GM18499 (cell line): ENCODE measurements at regions not wholly inside any gene's neighbourhood (a gene's known extent, or its start where the extent isn't known, plus 50 kb on each side); places are given as distances from the start of the nearest gene placed in this dataset.

Experiments used
- ATAC-seq: cut with Tn5 transposase; IDR thresholded peaks from one replicate; pipeline ENCODE4 v1.9.1; 2021; ENCODE audit warnings: moderate number of reproducible peaks; ENCODE audit not compliant: insufficient read depth, unreplicated experiment

DNA sequence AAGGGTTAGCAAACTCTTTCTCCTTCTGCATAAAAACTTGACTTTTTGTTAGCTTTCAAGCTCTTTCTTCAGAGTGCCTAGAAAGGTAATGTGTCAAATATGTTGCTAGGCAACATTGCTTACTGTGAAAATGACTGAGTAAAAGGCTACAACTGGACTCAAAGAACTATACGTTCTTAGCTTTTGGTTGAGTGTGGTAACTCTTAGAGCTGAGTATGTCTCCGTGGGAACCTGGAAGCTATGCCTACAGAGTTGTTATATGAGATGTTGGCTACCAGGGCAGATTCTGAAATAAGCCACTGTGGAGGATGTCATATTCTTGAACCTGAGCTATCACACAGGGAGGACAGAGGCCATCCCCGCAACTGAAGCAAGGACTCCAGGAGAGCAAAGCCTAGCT lies 105.5 kb downstream of the ARL6IP6 start:
- ATAC-seq: no peak

DNA sequence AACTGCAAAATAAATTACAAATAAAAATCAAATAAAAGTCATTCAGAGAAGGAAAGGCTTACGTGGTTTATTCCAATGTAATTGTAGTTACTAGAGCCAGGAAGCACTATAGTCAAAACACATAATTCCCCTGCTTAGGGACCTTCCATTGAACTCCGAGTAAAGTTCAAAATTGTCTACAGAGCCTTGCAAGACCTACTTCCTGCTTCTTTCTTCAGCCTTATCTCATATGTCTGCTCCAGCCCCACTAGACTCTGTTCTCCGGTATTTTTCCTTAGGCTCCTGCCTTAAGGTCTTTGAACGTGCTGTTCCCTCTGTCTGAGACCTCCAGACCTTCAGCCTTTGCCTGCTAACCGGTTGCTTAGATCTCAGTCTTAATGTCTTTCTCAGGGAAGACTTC lies 104.3 kb downstream of the ARL6IP6 start:
- no peak for ATAC-seq

DNA sequence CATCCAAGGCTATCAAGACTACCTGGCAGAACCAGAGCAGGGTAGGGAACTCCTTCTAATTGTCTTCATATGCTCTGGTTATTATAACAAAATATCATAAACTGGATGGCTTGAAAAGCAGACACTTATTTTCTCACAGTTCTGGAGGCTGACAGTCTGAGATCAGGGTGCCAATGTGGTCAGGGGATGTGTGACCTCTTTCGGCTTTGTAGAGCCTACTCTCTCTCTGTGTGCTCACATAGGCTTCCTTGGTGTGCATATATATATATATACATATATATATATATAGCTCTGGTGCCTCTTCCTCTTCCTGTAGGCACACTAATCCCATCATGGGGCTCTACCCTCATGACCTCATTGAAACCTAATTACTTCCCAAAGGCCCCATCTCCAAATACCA lies 101.6 kb downstream of the ARL6IP6 start:
- no peak for ATAC-seq

DNA sequence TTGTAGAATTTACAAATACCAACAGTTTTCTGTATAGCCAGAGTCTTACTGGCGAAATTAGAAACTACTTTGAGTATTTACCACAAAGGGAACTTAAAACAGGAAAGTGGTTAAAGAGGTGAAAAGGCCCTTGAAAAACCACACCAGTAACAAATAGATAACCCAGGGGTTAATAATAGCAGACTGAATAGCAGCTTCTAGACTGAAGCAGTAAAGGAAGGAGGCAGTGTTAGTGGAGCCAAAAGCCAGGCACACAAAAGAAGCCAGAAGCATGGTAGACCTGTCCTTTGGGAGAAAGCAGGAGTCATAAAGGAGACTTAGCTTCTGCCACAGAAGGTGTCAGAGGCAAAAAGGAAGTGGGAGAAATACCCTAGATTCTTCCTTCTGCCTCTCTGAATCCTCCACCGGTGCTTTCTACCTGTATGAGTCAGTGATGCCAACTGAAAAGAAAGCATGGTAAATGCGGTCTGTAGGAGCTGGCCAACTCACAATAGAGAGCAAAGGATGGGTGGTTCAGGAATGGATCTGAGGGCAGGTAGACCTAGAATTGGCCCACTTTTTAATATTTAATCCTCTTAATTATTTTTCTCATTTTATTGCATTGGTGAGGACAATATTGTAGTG lies 97.3 kb downstream of the ARL6IP6 start:
- ATAC-seq: no peak

DNA sequence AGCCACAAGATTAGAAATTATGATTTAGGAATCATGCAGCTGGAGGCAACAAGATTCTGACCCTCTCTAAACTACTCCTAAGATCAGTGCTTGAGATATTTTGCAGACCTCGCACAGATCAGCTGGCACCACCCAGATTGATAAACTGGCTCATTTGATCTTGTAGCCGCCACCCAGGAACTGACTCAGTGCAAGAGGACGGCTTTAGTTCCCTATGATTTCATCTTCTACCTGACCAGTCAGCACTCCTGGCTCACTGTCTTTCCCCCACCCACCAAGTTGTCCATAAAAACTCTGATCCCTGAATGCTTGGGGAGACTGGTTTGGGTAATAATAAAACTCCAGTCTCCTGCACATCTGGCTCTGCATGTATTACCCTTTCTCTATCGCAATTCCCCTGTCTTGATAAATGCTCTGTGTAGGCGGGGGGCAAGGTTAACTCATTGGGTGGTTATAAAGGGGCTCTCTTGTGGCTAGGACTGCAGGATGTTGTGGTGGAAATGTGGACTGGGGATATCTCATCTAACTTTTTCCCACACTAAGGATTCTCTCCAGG lies 96.1 kb downstream of the ARL6IP6 start:
- no peak for ATAC-seq

DNA sequence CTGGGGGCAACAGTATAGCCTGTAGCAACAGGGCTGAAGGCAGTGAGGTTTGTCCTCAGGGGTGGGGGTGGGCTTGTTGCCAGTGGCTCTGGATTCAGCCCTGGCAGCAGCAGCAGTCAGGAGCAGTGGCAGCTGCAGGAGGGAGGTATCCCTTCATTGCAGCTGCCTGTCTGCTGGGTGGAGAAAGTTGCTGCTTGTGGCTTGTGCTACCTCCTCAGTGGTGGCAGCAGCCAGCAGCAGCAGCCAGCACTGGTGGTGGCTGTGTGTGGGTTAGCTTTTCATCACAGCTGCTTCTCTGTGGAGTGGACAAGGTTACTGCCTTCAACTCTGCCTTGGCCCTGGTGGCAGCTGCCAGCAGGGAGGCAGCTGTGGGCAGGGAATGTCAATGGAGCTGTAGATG lies 94.9 kb downstream of the ARL6IP6 start:
- ATAC-seq: no peak
